ENCODE measurements at regions not wholly inside any gene's neighbourhood (a gene's known extent, or its start where the extent isn't known, plus 50 kb on each side); places are given as distances from the start of the nearest gene placed in this dataset.

GRCh38 chr2:105590780-105591660 lies 153.7 kb upstream of the NCK2 start:
- TF ChIP-seq POLR2A (IDR thresholded peaks at IDR 0.05; ENCODE audit: low read length) (no peak), GATA1 (IDR thresholded peaks at IDR 0.05; ENCODE audit: low read depth, low read length) (no peak)

Measured in erythroblast (primary cell).